K562 (cell line): ENCODE measurements at regions not wholly inside any gene's neighbourhood (a gene's known extent, or its start where the extent isn't known, plus 50 kb on each side); places are given as distances from the start of the nearest gene placed in this dataset.

Experiments
- ATAC-seq: fragments of 200-7000 bp; cut with Tn5 transposase; 3 replicates; pipeline ENCODE4 v1.9.1; 2020; ENCODE audit warnings: moderate library complexity
- BruUV-seq: library from RNA; stranded (reverse); fragments of 400-500 nt; replicated peaks from 2 replicates; lab custom pipeline; 2021; lab: Mats Ljungman, UMichigan
- CTCF ChIA-PET: fragments of 300-600 bp; formaldehyde crosslinking; extraction: SDS; loops from one replicate; lab custom pipeline; 2021; ENCODE audit warnings: low intra/inter-chr PET ratio; lab: Yijun Ruan, JAX
- POLR2A ChIA-PET: fragments of 300-600, 350-650 bp; sonication (Branson Sonifier 250); formaldehyde crosslinking; extraction: SDS; loops from one replicate; lab custom pipeline; 2021; ENCODE audit warnings: antibody characterized with exemption, inconsistent platforms; lab: Yijun Ruan, JAX
- DNase-seq, 4 experiments: peaks; one replicate each; pipeline versions ENCODE4 v3.0.0 to v3.0.0-alpha.2; 2011 to 2018; ENCODE audit warnings: low spot score in 3 of 4, mixed read lengths in 3 of 4; ENCODE audit errors: extremely low read depth in 1 of 4
- FAIRE-seq: peaks from 2 replicates; lab custom pipeline; 2011; peaks lifted over from hg19 to GRCh38; lab: Jason Lieb, UNC
- H2AFZ ChIP-seq: 2 replicates; pipeline ENCODE4 v1.6.0; 2011; ENCODE audit warnings: low read depth, low read length, control low read depth, inconsistent platforms
- H3K27ac ChIP-seq: fragments of 200-600 bp; 3 replicates; pipeline ENCODE4 v1.8.0; 2011; ENCODE audit warnings: low read depth, mild to moderate bottlenecking, control low read depth, inconsistent platforms, low read length, moderate library complexity, mixed read lengths; ENCODE audit errors: extremely low read depth
- H3K27me3 ChIP-seq, 2 experiments: fragments of 300-600 bp in 1 of 2; 2 replicates in 1 of 2; 3 replicates in 1 of 2; pipeline versions ENCODE4 v1.6.0 to v1.8.0; 2011; ENCODE audit warnings: inconsistent platforms in 2 of 2, low read length in 2 of 2, mild to moderate bottlenecking in 1 of 2, mixed read lengths in 1 of 2, moderate library complexity in 1 of 2; ENCODE audit not compliant: control insufficient read depth in 2 of 2, insufficient read depth in 2 of 2
- H3K36me3 ChIP-seq: fragments of 300-600 bp; 3 replicates; pipeline ENCODE4 v1.8.0; 2011; ENCODE audit warnings: mild to moderate bottlenecking, low read length, inconsistent platforms; ENCODE audit not compliant: control insufficient read depth, insufficient read depth
- H3K4me1 ChIP-seq, 2 experiments: fragments of 200-600 bp in 1 of 2; replicated peaks in 1 of 2; 2 replicates in 1 of 2; 3 replicates in 1 of 2; pipeline versions ENCODE4 v1.5.1 to v1.8.0; 2011; ENCODE audit warnings: inconsistent platforms in 2 of 2, low read length in 2 of 2, mild to moderate bottlenecking in 1 of 2, mixed read lengths in 1 of 2, moderate library complexity in 1 of 2; ENCODE audit not compliant: control insufficient read depth in 2 of 2, insufficient read depth in 2 of 2
- H3K4me2 ChIP-seq: 2 replicates; pipeline ENCODE4 v1.6.1; 2011; ENCODE audit warnings: low read length, control low read depth, inconsistent platforms, mixed read lengths; ENCODE audit not compliant: insufficient read depth
- H3K4me3 ChIP-seq: fragments of 200-600 bp; sonication (generic), shearing (Covaris generic); 2 replicates; pipeline ENCODE4 v1.5.1; 2016; ENCODE audit warnings: control low read depth, inconsistent platforms
- H3K79me2 ChIP-seq: fragments of 200-600 bp; 3 replicates; pipeline ENCODE4 v1.8.0; 2011; ENCODE audit warnings: low read length, inconsistent platforms; ENCODE audit not compliant: control insufficient read depth, insufficient read depth
- H3K9ac ChIP-seq, 2 experiments: 2 replicates each; pipeline versions ENCODE4 v1.6.0 to v1.6.1; 2011; ENCODE audit warnings: low read depth in 2 of 2, low read length in 2 of 2, control low read depth in 1 of 2, inconsistent platforms in 1 of 2, mild to moderate bottlenecking in 1 of 2, mixed read lengths in 1 of 2; ENCODE audit not compliant: insufficient read depth in 1 of 2
- H3K9me1 ChIP-seq: one replicate; pipeline ENCODE4 v1.6.0; 2011; ENCODE audit warnings: inconsistent platforms, mild to moderate bottlenecking, low read length, moderate library complexity; ENCODE audit not compliant: control insufficient read depth, insufficient read depth
- H3K9me3 ChIP-seq: replicated peaks from 2 replicates; pipeline ENCODE4 v1.5.1; 2011; ENCODE audit warnings: low read depth, low read length, inconsistent platforms; ENCODE audit not compliant: control insufficient read depth, insufficient read depth
- H4K20me1 ChIP-seq: replicated peaks from 2 replicates; pipeline ENCODE4 v1.6.1; 2011; ENCODE audit warnings: low read length, inconsistent platforms, mixed read lengths; ENCODE audit not compliant: control insufficient read depth, insufficient read depth
- EZH2 ChIP-seq: IDR thresholded peaks from 2 replicates; pipeline ENCODE4 v1.6.1; 2012; ENCODE audit warnings: low read depth, mild to moderate bottlenecking, inconsistent platforms, low read length, borderline replicate concordance
- KHSRP ChIP-seq: fragments of 450-650 bp; IDR thresholded peaks from 2 replicates; pipeline ENCODE4 v1.6.1; 2017
- NONO ChIP-seq, 2 experiments: fragments of 200-400 bp in 1 of 2; fragments of 450-650 bp in 1 of 2; formaldehyde crosslinking in 1 of 2; IDR thresholded peaks; 2 replicates each; pipeline ENCODE4 v1.6.1; 2017; ENCODE audit warnings: low read depth in 2 of 2, mild to moderate bottlenecking in 2 of 2, moderate library complexity in 2 of 2, low read length in 1 of 2
- NR1H2 ChIP-seq: sonication (generic); formaldehyde crosslinking; IDR thresholded peaks from 2 replicates; pipeline ENCODE4 v1.4.0; 2020; ENCODE audit warnings: mild to moderate bottlenecking, missing genetic modification reagents
- SAFB ChIP-seq: fragments of 200-400 bp; formaldehyde crosslinking; IDR thresholded peaks from 2 replicates; pipeline ENCODE4 v1.6.1; 2017; ENCODE audit warnings: low read depth, low read length, borderline replicate concordance
- WGBS: fragments of 100-300 bp; shearing (Covaris generic); methylation state at CpG from one replicate; pipeline ENCODE4 v1.1.6; 2016; ENCODE audit warnings: low coverage, mixed read lengths; ENCODE audit not compliant: insufficient coverage; ENCODE audit errors: missing lambda C conversion rate; 5-methylcytosine and 5-hydroxymethylcytosine counted together
- in situ Hi-C: fragments of 300-500 bp; cut with MboI; formaldehyde crosslinking; loops from 4 replicates; pipeline ENCODE4 v1.15.0; 2018; ENCODE audit warnings: inconsistent platforms, mixed read lengths
- intact Hi-C: fragments of 100-400 bp; cut with micrococcal nuclease; formaldehyde crosslinking; loops from 2 replicates; pipeline ENCODE4 v1.14.2; 2022

GRCh38 chr12:91818227-91819131 is 327.2 kb downstream of the BTG1 start:
- no peak overlapping the region for H3K4me2 ChIP-seq
- DNase-seq (no peak), ATAC-seq (no peak), FAIRE-seq (no peak)
- H4K20me1 ChIP-seq = no peaks in the 10 kb centered on the region
- CTCF ChIA-PET = no interaction called here
- H3K4me1 ChIP-seq = no peaks in the 10 kb centered on the region
- H3K9ac ChIP-seq = no peak overlapping the region
- H3K27me3 ChIP-seq = no peaks in the 10 kb centered on the region
- no peaks in the 10 kb centered on the region for H3K79me2 ChIP-seq
- no peaks in the 10 kb centered on the region for H3K9me3 ChIP-seq
- peaks cover 34% of the 10 kb centered on the region for H3K36me3 ChIP-seq
- H3K4me3 ChIP-seq = no peak overlapping the region
- 32% methylated on average over 2 of the region's 2 CpGs for WGBS
- H2AFZ ChIP-seq = no peak overlapping the region
- no peak overlapping the region for H3K27ac ChIP-seq
- in situ Hi-C loops (loop anchor here (25.0 kb wide), 1 partner anchor 744 kb away; no protein-coding TSS in a partner anchor), intact Hi-C loops (loop anchor here (10.0 kb wide), 1 partner anchor 434 kb away; no protein-coding TSS in a partner anchor)
- BruUV-seq = no TSS peak
- TF ChIP-seq NR1H2 (CRISPR knock-in tag) (no peak), EZH2 (no peak), KHSRP (no peak), NONO (IDR thresholded peaks at IDR 0.05; ENCODE audit: low read depth in 2 of 2, low read length in 1 of 2) (no peak), SAFB (no peak)
- no peaks in the 10 kb centered on the region for H3K9me1 ChIP-seq
- POLR2A ChIA-PET = interaction anchor here (0.5 kb wide), 1 partner anchor 684 kb away, joined by 4 read pairs; no protein-coding TSS in a partner anchor
